GM23338 (cell line): ENCODE measurements at regions not wholly inside any gene's neighbourhood (a gene's known extent, or its start where the extent isn't known, plus 50 kb on each side); places are given as distances from the start of the nearest gene placed in this dataset.

Experiments
- ATAC-seq: fragments of 200-7000 bp; cut with Tn5 transposase; 3 replicates; pipeline ENCODE4 v1.9.1; 2020
- DNase-seq: peaks from one replicate; pipeline ENCODE4 v3.0.0-alpha.2; 2015; ENCODE audit warnings: low spot score
- H2AFZ ChIP-seq: fragments of 200-600 bp; sonication (generic); 2 replicates; pipeline ENCODE4 v1.8.0; 2016; ENCODE audit warnings: antibody characterized with exemption, mild to moderate bottlenecking, moderate library complexity
- H3F3A ChIP-seq: fragments of 200-600 bp; sonication (generic); replicated peaks from 2 replicates; pipeline ENCODE4 v1.8.0; 2017; ENCODE audit warnings: antibody characterized with exemption, mixed run types, low read depth
- H3K27ac ChIP-seq: fragments of 200-600 bp; sonication (generic); 2 replicates; pipeline ENCODE4 v1.6.1; 2016; ENCODE audit warnings: low read depth
- H3K27me3 ChIP-seq: fragments of 200-600 bp; sonication (generic); 2 replicates; pipeline ENCODE4 v1.8.0; 2016; ENCODE audit warnings: mild to moderate bottlenecking, mixed run types, moderate library complexity; ENCODE audit not compliant: insufficient read depth
- H3K36me3 ChIP-seq: fragments of 200-600 bp; sonication (generic); 2 replicates; pipeline ENCODE4 v1.8.0; 2016; ENCODE audit warnings: mild to moderate bottlenecking; ENCODE audit not compliant: insufficient read depth
- H3K4me1 ChIP-seq: fragments of 200-600 bp; sonication (generic); 2 replicates; pipeline ENCODE4 v1.8.0; 2016; ENCODE audit warnings: mild to moderate bottlenecking, moderate library complexity; ENCODE audit not compliant: insufficient read depth
- H3K4me2 ChIP-seq: fragments of 200-600 bp; sonication (generic); 2 replicates; pipeline ENCODE4 v1.7.1; 2017; ENCODE audit warnings: mixed run types
- H3K4me3 ChIP-seq: fragments of 200-600 bp; sonication (generic); 2 replicates; pipeline ENCODE4 v1.6.1; 2016; ENCODE audit warnings: mixed run types
- H3K79me2 ChIP-seq: fragments of 200-600 bp; sonication (generic); replicated peaks from 2 replicates; pipeline ENCODE4 v1.8.0; 2017; ENCODE audit warnings: mild to moderate bottlenecking; ENCODE audit not compliant: insufficient read depth
- H3K9me2 ChIP-seq: fragments of 200-600 bp; sonication (generic); 2 replicates; pipeline ENCODE4 v1.8.0; 2017; ENCODE audit not compliant: insufficient read depth
- H4K20me1 ChIP-seq: fragments of 200-600 bp; sonication (generic); replicated peaks from 2 replicates; pipeline ENCODE4 v1.8.0; 2017; ENCODE audit warnings: mild to moderate bottlenecking; ENCODE audit not compliant: insufficient read depth
- H3K27ac Mint-ChIP-seq: 2 replicates; pipeline ENCODE4 v1.8.0; 2020; ENCODE audit warnings: inconsistent platforms, mild to moderate bottlenecking, moderate library complexity, mixed read lengths
- H3K27me3 Mint-ChIP-seq: 3 replicates; pipeline ENCODE4 v1.8.0; 2022; ENCODE audit warnings: low read depth, mild to moderate bottlenecking, moderate library complexity, mixed read lengths, inconsistent platforms; ENCODE audit not compliant: insufficient read depth, poor library complexity
- H3K36me3 Mint-ChIP-seq: 3 replicates; pipeline ENCODE4 v1.8.0; 2021; ENCODE audit warnings: low read depth, mild to moderate bottlenecking, inconsistent platforms, moderate library complexity, mixed read lengths
- H3K4me1 Mint-ChIP-seq: 3 replicates; pipeline ENCODE4 v1.8.0; 2020; ENCODE audit warnings: mild to moderate bottlenecking, inconsistent platforms, mixed read lengths
- H3K4me3 Mint-ChIP-seq: 3 replicates; pipeline ENCODE4 v1.8.0; 2021; ENCODE audit warnings: moderate library complexity, mild to moderate bottlenecking, inconsistent platforms, mixed read lengths
- H3K9me3 Mint-ChIP-seq: 3 replicates; pipeline ENCODE4 v1.8.0; 2020; ENCODE audit warnings: moderate library complexity, mild to moderate bottlenecking, inconsistent platforms, mixed read lengths
- CREB1 ChIP-seq: fragments of 250-450 bp; sonication (Bioruptor Pico); IDR thresholded peaks from 2 replicates; pipeline ENCODE4 v1.5.0; 2020; ENCODE audit warnings: low read depth, mild to moderate bottlenecking, moderate library complexity
- CTCF ChIP-seq, 2 experiments: fragments of 200-600 bp in 1 of 2; sonication (generic) in 1 of 2; conservative IDR thresholded peaks; 2 replicates each; pipeline versions ENCODE4 v1.5.1 to v1.6.1; 2016 to 2017; ENCODE audit warnings: antibody characterized with exemption in 2 of 2, low read depth in 2 of 2, mild to moderate bottlenecking in 2 of 2, moderate library complexity in 1 of 2
- ETS1 ChIP-seq: IDR thresholded peaks from 2 replicates; pipeline ENCODE4 v1.6.1; 2016; ENCODE audit warnings: antibody characterized with exemption
- EZH2 ChIP-seq: fragments of 200-600 bp; sonication (generic); IDR thresholded peaks from one replicate; pipeline ENCODE4 v1.8.0; 2017; ENCODE audit warnings: antibody characterized with exemption, mild to moderate bottlenecking, low read depth; ENCODE audit not compliant: unreplicated experiment
- EZH2phosphoT487 ChIP-seq: fragments of 200-600 bp; sonication (generic); IDR thresholded peaks from one replicate; pipeline ENCODE4 v1.8.1; 2018; ENCODE audit warnings: antibody characterized with exemption; ENCODE audit not compliant: unreplicated experiment
- JUNB ChIP-seq: IDR thresholded peaks from one replicate; pipeline ENCODE4 v1.6.1; 2016; ENCODE audit warnings: antibody characterized with exemption; ENCODE audit not compliant: unreplicated experiment
- NANOG ChIP-seq: IDR thresholded peaks from 2 replicates; pipeline ENCODE4 v1.6.1; 2016; ENCODE audit warnings: antibody characterized with exemption, borderline replicate concordance
- POLR2AphosphoS5 ChIP-seq: IDR thresholded peaks from 2 replicates; pipeline ENCODE4 v1.6.1; 2016; ENCODE audit warnings: antibody characterized with exemption, low read depth
- STAT1 ChIP-seq: IDR thresholded peaks from one replicate; pipeline ENCODE4 v1.6.1; 2016; ENCODE audit warnings: antibody characterized with exemption; ENCODE audit not compliant: unreplicated experiment
- ZNF114 ChIP-seq: fragments of 250-450 bp; sonication (Bioruptor Pico); IDR thresholded peaks from 2 replicates; pipeline ENCODE4 v1.5.0; 2020; ENCODE audit warnings: mild to moderate bottlenecking, moderate library complexity
- ZNF331 ChIP-seq: fragments of 250-450 bp; sonication (Bioruptor Pico); IDR thresholded peaks from 2 replicates; pipeline ENCODE4 v1.5.0; 2020; ENCODE audit warnings: low read depth, mild to moderate bottlenecking, moderate library complexity
- ZNF462 ChIP-seq: fragments of 250-450 bp; sonication (Bioruptor Pico); IDR thresholded peaks from 2 replicates; pipeline ENCODE4 v1.5.0; 2020; ENCODE audit warnings: mild to moderate bottlenecking, moderate library complexity
- TF ChIP-seq, protein P1 (sequence below): IDR thresholded peaks from one replicate; pipeline ENCODE4 v1.6.1; 2018; ENCODE audit warnings: antibody characterized with exemption; ENCODE audit not compliant: unreplicated experiment

- Histone ChIP-seq H2AFZ (no peak overlapping the region), H3K4me2 (no peak overlapping the region), H4K20me1 (no peaks in the 10 kb centered on the region; the same call in 1 of the 2 replicates), H3K79me2 (no peaks in the 10 kb centered on the region), H3K27me3 (peaks cover 67% of the 10 kb centered on the region), H3K9me2 (no peaks in the 10 kb centered on the region), H3K36me3 (no peaks in the 10 kb centered on the region), H3K4me1 (peaks cover 5% of the 10 kb centered on the region; the same call in 1 of the 2 replicates), H3F3A (no peaks in the 10 kb centered on the region), H3K27ac (no peak overlapping the region), H3K4me3 (no peak overlapping the region)
- H3K9me3 Mint-ChIP-seq: peaks cover 40% of the 10 kb centered on the region
- DNase-seq (no peak), ATAC-seq (no peak)
- H3K4me1 Mint-ChIP-seq: no peaks in the 10 kb centered on the region; the same call in 2 of the 3 replicates
- no peak overlapping the region for H3K4me3 Mint-ChIP-seq
- TF ChIP-seq CTCF (conservative IDR thresholded peaks at IDR 0.05; ENCODE audit: low read depth in 2 of 2) (no peak), ZNF462 (CRISPR knock-in tag) (no peak), EZH2 (no peak), JUNB (no peak), CREB1 (CRISPR knock-in tag) (no peak), ZNF114 (CRISPR knock-in tag) (no peak), ETS1 (no peak), NANOG (no peak), ZNF331 (CRISPR knock-in tag) (no peak), POLR2AphosphoS5 (no peak), EZH2phosphoT487 (no peak), STAT1 (no peak)
- TF ChIP-seq, protein P1, sequence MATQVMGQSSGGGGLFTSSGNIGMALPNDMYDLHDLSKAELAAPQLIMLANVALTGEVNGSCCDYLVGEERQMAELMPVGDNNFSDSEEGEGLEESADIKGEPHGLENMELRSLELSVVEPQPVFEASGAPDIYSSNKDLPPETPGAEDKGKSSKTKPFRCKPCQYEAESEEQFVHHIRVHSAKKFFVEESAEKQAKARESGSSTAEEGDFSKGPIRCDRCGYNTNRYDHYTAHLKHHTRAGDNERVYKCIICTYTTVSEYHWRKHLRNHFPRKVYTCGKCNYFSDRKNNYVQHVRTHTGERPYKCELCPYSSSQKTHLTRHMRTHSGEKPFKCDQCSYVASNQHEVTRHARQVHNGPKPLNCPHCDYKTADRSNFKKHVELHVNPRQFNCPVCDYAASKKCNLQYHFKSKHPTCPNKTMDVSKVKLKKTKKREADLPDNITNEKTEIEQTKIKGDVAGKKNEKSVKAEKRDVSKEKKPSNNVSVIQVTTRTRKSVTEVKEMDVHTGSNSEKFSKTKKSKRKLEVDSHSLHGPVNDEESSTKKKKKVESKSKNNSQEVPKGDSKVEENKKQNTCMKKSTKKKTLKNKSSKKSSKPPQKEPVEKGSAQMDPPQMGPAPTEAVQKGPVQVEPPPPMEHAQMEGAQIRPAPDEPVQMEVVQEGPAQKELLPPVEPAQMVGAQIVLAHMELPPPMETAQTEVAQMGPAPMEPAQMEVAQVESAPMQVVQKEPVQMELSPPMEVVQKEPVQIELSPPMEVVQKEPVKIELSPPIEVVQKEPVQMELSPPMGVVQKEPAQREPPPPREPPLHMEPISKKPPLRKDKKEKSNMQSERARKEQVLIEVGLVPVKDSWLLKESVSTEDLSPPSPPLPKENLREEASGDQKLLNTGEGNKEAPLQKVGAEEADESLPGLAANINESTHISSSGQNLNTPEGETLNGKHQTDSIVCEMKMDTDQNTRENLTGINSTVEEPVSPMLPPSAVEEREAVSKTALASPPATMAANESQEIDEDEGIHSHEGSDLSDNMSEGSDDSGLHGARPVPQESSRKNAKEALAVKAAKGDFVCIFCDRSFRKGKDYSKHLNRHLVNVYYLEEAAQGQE: no peak
- H3K36me3 Mint-ChIP-seq: no peaks in the 10 kb centered on the region
- H3K27ac Mint-ChIP-seq: no peak overlapping the region
- H3K27me3 Mint-ChIP-seq: peaks cover 4% of the 10 kb centered on the region
Observed at GRCh38 chrY:12423416-12424252, 277.4 kb upstream of the USP9Y start.
